HG03135 (cell line): ENCODE measurements at regions not wholly inside any gene's neighbourhood (a gene's known extent, or its start where the extent isn't known, plus 50 kb on each side); places are given as distances from the start of the nearest gene placed in this dataset.

Experiments
- ATAC-seq: cut with Tn5 transposase; IDR thresholded peaks from one replicate; pipeline ENCODE4 v1.9.1; 2021; ENCODE audit warnings: mild to moderate bottlenecking, moderate library complexity; ENCODE audit not compliant: unreplicated experiment

- ATAC-seq, result no peak
These were observed 389.6 kb upstream of the IGFBP7 start for GRCh38 chr4:57499786-57500185.

- no peak for ATAC-seq
These were observed 388.1 kb upstream of the IGFBP7 start for GRCh38 chr4:57498251-57498650.

GRCh38 chr4:57496697-57497471, 386.7 kb upstream of the IGFBP7 start:
- ATAC-seq, result no peak

- no peak for ATAC-seq
These were observed 384.6 kb upstream of the IGFBP7 start for GRCh38 chr4:57494821-57495220.

- no peak for ATAC-seq
These were observed 382.2 kb upstream of the IGFBP7 start for GRCh38 chr4:57492251-57492878.

- ATAC-seq, result no peak
These were observed 381.2 kb upstream of the IGFBP7 start for GRCh38 chr4:57491388-57491787.

- no peak for ATAC-seq
These were observed 380.5 kb upstream of the IGFBP7 start for GRCh38 chr4:57490520-57491255.

GRCh38 chr4:57488366-57489162, 378.4 kb upstream of the IGFBP7 start:
- no peak for ATAC-seq

GRCh38 chr4:57475424-57475823, 365.2 kb upstream of the IGFBP7 start:
- no peak for ATAC-seq

- ATAC-seq, result no peak
These were observed 355.3 kb upstream of the IGFBP7 start for GRCh38 chr4:57465321-57466056.

GRCh38 chr4:57462843-57463242, 352.7 kb upstream of the IGFBP7 start:
- no peak for ATAC-seq

GRCh38 chr4:57460967-57461366, 350.8 kb upstream of the IGFBP7 start:
- no peak for ATAC-seq

- ATAC-seq, result no peak
These were observed 338.7 kb upstream of the IGFBP7 start for GRCh38 chr4:57448901-57449300.

- no peak for ATAC-seq
These were observed 338.3 kb upstream of the IGFBP7 start for GRCh38 chr4:57448452-57448851.

GRCh38 chr4:57446266-57446665, 336.1 kb upstream of the IGFBP7 start:
- no peak for ATAC-seq

- ATAC-seq, result no peak
These were observed 335.5 kb upstream of the IGFBP7 start for GRCh38 chr4:57445686-57446085.

GRCh38 chr4:57444671-57445070, 334.5 kb upstream of the IGFBP7 start:
- ATAC-seq, result no peak

GRCh38 chr4:57443787-57444186, 333.6 kb upstream of the IGFBP7 start:
- ATAC-seq, result no peak

- no peak for ATAC-seq
These were observed 333.1 kb upstream of the IGFBP7 start for GRCh38 chr4:57443308-57443707.

GRCh38 chr4:57442831-57443291, 332.7 kb upstream of the IGFBP7 start:
- ATAC-seq, result no peak
